Activated CD8-positive, alpha-beta memory T cell treated with anti-CD3 and anti-CD28 coated beads, Interleukin-2, amount 50 U/mL, for 1 hour (primary cell): ENCODE measurements at regions not wholly inside any gene's neighbourhood (a gene's known extent, or its start where the extent isn't known, plus 50 kb on each side); places are given as distances from the start of the nearest gene placed in this dataset.
"Not testable (repeated sequence)": the region's sequence is repeated elsewhere in the genome, so short reads cannot be mapped to it uniquely, and the experiment has no call there.

Experiments used
- DNase-seq: peaks from one replicate; pipeline ENCODE4 v3.0.0-alpha.2; 2020; ENCODE audit errors: extremely low read depth

- DNase-seq, result no peak
Measured at GRCh38 chr17:77037943-77038342, 102.8 kb upstream of the SEC14L1 start.

- no peak for DNase-seq
Measured at GRCh38 chr17:77038884-77039555, 101.7 kb upstream of the SEC14L1 start.

DNA sequence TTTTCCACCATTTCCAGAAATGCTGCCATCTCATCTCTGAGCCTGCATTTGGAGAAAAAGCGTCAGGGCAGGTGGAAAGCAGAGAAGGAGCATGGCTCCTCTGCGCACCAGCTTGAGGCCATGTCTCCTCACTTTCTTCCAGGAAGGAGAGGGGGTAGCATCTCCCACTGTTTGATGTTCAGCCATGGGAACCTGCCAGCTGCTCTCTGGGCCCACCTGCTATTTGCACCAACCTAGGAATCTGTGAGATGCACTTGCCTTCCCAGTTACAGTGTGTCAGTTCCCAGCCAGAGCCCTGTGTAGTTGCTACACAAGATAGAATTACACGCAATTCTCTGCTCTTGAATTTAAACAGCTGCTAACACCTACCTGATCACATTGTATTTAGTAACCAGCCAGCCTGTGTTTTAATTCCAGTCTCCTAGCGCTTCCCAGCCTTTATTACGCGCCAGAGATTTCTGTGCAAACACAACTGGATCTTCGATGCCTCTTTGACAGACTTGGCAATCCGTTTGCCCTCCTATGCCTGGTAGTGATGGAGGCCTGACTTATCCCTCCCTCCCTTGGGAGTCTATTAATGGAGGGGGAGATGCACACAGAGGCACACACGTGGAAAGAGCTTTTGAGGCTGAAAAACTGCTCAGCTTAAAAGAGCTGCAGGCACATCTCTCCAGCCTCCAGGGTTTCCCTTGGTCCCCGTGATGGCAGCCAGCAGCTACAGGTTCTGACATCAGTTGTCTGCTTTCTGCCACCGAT lies 98.1 kb upstream of the SEC14L1 start:
- DNase-seq, result no peak

DNA sequence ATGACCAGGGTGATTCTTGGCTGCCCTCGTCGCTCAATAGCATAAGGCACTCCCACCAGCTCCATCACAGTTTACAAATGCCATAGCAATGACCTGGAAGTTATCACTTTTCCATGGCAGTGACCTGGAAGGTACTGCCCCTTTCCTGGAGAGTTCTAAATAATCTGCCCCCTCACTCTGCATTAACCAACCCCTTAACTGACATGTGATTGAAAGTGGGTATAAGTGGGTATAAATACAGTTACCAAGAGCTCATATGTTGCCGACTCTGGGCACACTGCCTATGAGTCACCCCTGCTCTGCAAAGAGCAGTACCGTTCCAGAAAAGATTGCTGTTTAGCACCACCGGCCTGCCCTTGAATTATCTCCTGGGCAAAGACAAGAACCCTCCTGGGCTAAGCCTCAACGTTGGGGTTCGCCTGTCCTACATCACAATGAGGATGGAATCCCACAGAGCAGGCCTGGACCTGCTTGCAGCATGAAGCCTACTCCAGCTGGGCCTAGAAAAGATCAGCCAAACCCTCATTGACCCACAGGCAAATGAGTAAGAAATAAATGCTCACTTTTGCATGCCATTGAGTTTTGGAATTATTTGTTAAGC lies 95.2 kb upstream of the SEC14L1 start:
- no peak for DNase-seq

DNA sequence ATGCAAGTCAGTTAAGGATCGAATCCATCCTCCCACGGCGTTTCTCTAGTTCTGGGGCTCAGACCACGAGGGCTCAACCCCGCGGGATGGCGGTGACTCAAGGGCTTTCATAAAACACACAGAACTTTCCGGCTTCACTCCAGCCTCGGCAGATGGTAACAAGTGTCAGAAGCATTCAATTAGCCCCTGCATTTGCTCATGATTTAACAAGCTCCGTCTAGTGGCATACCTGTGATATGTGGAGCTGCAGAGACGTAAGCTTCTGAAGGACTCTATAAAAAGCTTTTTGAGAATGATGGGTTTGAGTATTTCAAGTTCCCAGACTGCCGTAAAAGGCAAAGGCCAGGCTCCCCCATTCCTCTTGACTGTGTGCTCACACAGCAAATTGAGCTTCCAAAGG lies 91.3 kb upstream of the SEC14L1 start:
- no peak for DNase-seq

DNA sequence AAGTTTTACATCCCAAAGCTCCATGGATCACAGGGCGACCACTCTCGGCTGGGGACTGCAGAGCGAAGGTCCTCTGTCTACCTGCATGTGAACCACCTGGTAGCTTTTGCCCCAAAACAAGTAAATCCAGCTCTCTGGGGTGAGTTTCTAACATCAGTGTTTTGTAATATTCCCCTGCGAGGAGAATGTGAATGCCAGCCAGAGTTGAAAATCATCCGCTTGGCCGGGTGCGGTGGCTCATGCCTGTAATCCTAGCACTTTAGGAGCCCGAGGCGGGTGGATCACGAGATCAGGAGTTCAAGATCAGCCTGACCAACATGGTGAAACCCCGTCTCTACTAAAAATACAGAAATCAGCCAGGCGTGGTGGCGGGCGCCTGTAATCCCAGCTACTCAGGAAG lies 89.9 kb upstream of the SEC14L1 start:
- not testable (repeated sequence) for DNase-seq

GRCh38 chr17:77054936-77055335 lies 85.8 kb upstream of the SEC14L1 start:
- DNase-seq, result no peak

- DNase-seq, result no peak
Measured at GRCh38 chr17:77055453-77055852, 85.3 kb upstream of the SEC14L1 start.

DNA sequence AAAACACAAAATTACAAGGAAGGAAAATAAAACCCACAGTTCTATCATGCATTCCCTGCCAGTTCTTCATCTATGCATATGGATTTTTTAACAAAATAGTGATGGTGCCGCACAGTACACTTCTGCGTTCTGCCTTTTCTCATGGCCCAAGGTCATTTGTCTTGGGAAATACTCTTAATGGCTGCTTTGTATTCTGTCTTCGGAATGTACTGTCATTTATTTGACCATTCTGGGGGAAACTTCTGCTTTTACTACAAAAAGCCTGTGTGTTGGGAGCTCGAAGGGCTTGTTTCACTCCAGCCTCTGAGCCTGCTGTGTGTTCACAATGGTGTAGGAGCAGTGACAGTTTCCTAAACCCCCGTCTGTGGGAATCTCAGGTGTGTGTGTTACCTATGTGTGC lies 82.8 kb upstream of the SEC14L1 start:
- no peak for DNase-seq

DNA sequence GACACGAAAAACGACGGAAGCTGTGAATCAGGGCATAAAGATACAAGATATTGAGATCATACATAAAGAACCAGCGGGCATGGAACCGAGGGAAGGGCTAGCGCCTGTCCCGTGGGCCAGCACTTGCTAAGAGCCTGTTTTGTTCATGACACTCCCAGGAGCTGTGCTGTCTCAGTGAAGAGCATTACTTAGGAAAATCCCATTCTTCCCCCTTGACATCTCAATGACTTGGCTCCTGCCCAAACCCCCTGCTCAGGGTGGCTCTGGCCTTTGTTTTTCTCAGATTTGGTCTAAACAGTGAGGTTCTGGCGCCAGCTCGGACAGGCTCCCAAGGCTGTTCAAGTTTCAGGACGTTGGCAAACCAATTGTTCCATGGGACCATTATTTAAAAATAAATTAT lies 79.1 kb upstream of the SEC14L1 start:
- DNase-seq, result no peak

- no peak for DNase-seq
Measured at GRCh38 chr17:77064598-77064997, 76.2 kb upstream of the SEC14L1 start.

DNA sequence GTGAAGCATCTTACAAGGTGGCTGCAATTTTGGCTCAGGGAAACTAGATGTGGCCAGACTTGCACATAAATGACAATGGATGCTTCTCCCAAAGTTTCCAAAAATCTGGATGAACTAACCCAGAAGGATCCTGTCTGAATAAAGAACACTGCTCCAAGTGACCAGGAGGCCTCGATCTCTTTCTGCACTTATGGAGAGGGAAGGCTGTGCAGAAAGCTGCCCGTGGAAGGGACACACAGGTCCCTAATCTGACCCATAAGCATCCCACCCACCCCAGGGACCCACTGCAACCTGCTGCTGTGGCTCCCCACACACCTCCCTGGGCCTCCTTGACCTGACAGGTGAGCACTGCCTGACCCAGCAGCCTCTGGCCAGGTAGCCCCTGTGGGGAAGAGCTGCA lies 74.6 kb upstream of the SEC14L1 start:
- DNase-seq, result no peak

GRCh38 chr17:77066726-77067409 lies 73.9 kb upstream of the SEC14L1 start:
- DNase-seq, result peak; percentile 12

- DNase-seq, result no peak
Measured at GRCh38 chr17:77068915-77069314, 71.9 kb upstream of the SEC14L1 start.

- no peak for DNase-seq
Measured at GRCh38 chr17:77070888-77071279, 69.9 kb upstream of the SEC14L1 start.

GRCh38 chr17:77071925-77072490 lies 68.8 kb upstream of the SEC14L1 start:
- no peak for DNase-seq

DNA sequence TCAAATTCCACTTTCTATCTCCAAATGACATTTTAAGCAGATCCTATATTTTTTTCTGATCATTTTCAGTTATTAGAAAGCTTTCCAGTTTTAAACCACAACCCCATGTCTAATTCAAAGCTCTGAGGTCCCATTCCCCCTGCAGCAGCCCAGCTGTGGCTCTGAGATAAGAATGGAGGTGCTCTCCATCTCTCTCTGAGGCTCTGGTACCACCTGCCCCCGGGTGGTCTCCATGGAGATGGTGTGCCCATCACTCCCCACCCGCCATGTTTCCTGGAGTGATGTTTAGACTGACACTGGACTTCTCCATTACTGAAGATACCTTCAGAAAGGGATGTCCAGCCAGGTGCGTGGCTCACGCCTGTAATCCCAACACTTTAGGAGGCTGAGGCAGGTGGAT lies 68.1 kb upstream of the SEC14L1 start:
- no peak for DNase-seq

DNA sequence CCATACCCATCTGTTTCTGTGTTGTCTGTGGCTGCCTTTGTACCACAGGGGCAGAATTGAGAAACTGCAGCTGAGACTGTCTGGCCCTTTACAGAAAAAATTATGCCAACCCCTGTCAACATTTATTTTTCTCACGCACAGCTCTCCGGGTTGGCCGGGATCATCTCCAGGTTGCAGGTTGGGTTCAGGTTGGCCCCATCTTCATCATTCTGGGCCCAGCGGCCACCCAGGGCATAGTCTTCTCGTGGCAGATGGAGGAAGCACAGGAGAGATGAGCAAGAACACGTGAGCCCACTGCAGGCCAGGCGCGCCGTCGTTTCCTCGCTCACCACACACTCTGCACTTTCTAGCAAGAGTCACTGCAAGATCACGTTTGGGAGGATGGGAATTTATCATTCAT lies 66.1 kb upstream of the SEC14L1 start:
- no peak for DNase-seq

DNA sequence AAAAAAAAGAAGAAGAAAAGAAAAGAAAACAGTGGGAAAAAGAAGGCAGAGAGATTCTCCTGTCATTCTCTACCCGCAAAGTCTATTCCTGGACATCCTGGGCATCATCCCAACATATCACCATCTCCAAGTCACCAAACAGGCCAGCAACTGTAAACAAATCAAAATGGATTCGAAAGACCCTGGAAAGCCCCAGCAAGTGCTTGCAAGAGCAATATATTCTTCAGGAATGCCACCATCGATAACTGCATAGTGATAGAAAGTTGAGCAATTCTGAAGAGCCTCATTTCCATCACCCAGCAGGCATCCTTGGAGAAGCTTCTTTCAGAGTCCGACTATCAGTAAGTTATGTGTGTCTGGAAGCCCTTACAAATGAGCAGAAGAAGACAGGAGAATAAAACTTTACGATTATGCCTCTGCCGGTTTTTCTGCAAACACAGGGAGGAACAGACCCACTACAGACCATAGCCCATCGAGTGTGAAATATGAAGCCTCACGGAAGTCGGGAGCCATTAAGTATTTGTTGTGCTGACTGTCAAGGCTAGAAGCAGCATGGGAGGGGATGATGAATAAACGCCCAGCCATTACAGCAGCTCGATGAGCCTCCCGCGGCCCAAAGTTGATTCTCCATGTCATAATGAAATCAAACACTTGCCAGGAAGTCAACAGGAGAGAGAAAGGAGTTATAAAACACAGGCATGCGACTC lies 64.5 kb upstream of the SEC14L1 start:
- DNase-seq, result no peak

DNA sequence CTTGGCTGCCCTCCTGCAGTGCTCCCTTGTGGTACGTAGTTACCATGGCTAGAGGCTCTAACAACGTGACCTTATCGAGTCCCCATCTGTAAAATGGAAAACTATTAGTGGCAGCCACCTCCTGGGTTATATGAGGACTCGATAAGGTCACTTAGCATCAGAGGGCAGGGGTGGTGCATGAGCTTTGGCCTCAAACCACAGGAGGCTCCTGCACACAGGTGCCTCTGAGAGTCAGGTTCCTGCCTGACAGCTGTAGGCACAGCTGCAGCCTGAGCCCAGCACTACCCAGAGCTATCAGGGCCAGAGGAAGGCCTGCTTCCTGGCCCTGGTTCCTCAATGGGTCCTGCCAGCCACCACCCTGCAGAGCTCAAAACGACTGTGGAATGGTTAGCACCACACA lies 57.2 kb upstream of the SEC14L1 start:
- DNase-seq, result no peak

DNA sequence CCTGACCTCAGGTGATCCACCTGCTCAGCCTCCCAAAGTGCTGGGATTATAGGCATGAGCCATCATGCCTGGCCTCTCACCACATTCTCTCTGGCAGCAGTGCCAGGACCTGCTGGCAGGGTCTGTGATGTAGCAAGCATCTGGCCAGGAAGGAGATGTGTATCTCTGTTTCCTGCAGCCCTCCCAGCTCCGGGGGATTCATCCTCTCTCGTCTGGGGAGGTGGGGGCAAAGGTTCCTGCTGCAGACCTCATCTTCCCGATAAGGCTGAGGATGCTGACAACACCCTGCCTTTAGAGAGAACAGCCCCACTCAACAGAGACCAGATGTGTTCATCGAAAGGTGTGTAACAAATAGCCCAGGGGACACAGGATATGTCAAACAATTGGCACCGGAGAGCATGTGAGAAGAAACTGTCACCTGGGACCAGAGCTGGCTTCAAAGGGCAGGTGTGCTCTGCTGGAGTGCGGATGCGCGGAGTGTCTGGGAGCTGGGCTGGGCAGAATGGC lies 54.8 kb upstream of the SEC14L1 start:
- DNase-seq, result no peak
